ENCODE measurements at regions not wholly inside any gene's neighbourhood (a gene's known extent, or its start where the extent isn't known, plus 50 kb on each side); places are given as distances from the start of the nearest gene placed in this dataset.

DNA sequence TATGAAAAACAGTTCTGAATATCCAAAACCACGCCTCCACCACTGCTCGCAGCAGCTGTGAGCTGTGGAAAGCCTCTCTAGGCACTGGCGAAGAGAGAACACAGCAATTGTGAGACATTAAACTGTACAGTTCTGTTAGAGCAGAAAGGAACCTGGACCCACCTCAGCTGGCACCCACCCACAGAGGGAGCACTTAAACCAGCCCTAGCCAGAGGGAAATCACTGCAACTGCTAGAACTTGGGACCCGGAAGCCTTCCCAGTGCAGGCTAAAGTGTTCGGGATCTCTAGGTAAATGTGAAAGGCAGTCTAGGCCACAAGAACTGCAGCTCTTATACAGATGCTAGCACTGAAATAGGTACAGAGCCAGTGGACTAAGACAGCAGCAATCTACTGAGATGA, 308.8 kb downstream of the PRR32 start:
- TF ChIP-seq, protein P1, sequence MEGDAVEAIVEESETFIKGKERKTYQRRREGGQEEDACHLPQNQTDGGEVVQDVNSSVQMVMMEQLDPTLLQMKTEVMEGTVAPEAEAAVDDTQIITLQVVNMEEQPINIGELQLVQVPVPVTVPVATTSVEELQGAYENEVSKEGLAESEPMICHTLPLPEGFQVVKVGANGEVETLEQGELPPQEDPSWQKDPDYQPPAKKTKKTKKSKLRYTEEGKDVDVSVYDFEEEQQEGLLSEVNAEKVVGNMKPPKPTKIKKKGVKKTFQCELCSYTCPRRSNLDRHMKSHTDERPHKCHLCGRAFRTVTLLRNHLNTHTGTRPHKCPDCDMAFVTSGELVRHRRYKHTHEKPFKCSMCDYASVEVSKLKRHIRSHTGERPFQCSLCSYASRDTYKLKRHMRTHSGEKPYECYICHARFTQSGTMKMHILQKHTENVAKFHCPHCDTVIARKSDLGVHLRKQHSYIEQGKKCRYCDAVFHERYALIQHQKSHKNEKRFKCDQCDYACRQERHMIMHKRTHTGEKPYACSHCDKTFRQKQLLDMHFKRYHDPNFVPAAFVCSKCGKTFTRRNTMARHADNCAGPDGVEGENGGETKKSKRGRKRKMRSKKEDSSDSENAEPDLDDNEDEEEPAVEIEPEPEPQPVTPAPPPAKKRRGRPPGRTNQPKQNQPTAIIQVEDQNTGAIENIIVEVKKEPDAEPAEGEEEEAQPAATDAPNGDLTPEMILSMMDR (IDR thresholded peaks at IDR 0.05), result no peak
- no peak for TF ChIP-seq POLR2A (IDR thresholded peaks at IDR 0.05)
